NCI-H2107 treated with DMSO at 0.1 percent for 48 hours (cell line): ENCODE measurements at regions not wholly inside any gene's neighbourhood (a gene's known extent, or its start where the extent isn't known, plus 50 kb on each side); places are given as distances from the start of the nearest gene placed in this dataset.

Experiments used
- DNase-seq: peaks from one replicate; lab custom pipeline; 2025; ENCODE audit not compliant: unreplicated experiment; lab: John Stamatoyannopoulos, UW

DNA sequence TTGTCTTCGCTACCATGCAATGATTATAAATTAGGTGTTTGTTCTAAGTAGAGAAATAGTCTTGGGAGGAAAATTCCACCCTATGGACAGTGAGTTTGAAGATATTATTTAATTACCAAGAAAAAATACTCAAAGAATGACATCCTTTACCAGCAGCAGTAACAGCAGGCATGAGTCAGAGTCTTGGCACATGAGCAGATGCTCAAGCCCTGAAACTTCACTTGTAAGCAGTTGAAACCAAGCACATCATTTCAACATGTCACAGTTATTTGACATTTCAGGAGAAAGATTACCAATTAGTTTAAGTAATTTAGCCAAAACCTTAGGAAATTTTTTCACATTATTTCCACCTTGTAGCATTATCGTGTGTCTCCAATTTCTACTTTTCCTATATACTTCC lies 99.2 kb downstream of the C12orf50 start:
- DNase-seq, result no peak

DNA sequence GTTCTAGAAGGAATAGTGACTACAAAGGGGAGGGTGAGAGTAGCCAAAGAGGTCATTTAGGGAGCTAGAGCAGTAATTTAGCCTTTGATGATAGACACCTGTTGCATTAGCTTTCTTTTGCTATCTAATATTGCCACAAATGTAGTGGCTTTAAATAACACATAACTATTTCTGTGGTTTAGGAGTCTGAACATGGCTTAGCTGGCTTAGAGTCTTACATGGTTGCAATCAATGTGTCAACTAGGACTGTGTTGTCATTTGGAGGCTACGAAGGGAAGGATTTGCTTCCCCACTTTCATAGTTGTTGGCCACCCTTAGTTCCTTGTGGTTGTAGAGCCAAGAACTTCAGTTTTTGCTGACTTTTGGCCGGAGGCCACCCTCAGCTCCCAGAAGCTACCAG lies 99.9 kb downstream of the C12orf50 start:
- DNase-seq, result no peak

GRCh38 chr12:87928031-87928430 lies 101.2 kb downstream of the C12orf50 start:
- DNase-seq, result no peak

DNA sequence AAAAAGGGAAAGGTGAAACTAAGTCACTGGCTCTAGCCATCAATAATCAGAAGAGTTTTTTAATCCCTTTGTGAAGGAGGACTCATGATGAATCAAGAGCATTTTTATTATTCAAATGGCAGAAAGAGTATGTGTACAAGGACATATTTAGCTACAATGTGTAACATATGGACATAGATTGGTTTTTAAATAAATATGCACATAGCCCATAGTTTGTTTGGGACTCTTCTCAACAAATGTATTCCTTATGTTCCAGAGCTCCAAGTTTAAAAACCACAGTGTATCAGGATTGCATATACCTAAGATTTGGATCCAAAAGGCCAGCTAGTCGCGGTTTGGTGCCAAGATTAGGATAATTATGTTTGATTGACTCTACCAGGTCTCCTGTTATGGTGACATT lies 104.2 kb downstream of the C12orf50 start:
- no peak for DNase-seq

DNA sequence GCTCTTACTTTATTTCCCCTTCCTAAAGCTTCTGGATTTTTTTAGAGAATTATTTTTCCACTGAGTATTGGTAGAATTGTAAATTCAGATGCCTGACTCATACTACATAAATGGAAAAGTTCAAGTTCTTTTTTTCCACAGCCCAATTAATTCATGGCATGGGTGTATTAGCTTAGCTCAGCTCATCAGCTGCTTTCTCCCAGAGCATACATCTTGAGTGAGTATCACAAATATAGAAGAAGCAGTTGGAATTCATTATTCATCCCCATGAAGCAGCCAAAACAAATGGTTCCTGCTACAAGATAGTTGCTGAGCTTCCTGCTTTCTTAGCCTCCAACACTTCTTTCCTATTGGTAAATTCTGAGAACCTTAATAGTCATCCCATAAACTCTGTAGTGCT lies 105.1 kb downstream of the C12orf50 start:
- DNase-seq, result no peak

- no peak for DNase-seq
These were observed 105.8 kb downstream of the C12orf50 start for GRCh38 chr12:87923361-87923760.

DNA sequence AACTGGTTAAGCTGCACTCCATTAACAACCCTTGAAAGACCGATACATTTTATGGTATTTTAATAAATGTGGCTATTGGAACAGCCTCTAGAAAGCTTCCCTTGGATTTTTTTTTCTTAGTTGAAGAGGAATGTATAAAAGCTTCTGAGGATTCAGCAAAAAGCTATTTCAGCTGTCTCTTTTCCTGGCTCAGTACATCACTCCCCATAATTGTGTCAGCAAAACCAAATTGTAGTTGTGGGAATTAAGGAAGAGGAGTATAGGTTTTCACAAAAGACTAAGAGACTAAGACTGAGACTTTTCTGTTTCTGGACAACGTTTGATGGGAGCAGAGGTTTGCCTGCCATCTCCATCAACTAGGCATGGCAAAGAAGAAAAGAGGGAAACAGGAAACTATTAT lies 106.5 kb downstream of the C12orf50 start:
- no peak for DNase-seq

DNA sequence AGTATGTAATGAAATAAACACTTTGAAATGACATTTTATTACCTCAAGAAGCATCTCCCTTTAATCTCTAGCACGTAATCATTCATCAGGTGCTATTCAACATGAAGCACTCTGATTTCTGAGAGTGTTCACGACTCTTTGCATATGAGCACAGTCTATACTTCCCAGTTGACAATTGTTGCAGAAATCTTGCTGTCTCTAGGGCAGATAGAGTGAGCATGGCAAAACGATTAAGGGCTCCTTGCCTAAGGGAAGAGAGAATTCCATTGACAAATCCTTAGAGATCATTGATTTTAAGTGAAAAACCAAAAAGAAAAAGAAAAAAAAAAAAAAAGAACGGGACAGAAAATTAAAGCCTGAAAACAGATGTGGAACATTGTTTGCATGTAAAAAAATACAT lies 107.6 kb downstream of the C12orf50 start:
- DNase-seq, result no peak

DNA sequence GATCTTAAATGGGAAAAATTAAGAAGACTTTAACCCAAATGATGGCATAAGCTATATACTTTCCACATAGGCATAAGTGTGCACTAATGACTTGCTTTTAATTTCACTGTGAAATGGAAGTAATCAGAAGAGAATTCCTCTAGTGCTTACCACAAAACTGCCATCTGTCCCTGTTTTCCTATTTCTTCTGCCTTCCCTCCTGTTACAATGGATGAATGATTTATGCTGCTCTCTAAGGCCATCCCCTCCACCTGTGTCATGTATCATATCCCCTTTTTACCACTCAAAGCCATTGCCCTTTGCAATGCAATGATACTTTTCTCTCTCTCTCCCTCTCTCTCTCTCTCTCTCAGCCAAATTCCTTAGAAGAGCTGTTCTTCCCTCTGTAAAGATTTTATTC lies 109.1 kb downstream of the C12orf50 start:
- DNase-seq, result no peak

- no peak for DNase-seq
These were observed 127.7 kb downstream of the C12orf50 start for GRCh38 chr12:87901457-87901856.

DNA sequence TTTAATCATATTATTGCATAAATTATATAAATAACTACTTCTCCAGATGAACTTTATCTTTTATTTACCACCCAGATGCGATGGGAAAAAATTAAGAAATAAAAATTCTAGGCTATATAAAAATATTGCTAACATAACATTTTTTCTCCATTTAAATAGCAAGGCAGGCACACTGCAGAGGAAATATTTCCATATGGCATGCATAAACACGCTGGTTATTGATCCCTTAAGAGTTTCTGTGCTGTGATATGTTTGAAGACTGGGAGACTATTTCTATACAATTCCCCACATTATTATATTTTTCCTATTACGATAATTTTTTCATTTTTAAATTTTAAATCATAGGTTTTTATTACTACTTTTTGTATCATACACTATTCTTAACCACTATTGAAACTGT lies 131.5 kb downstream of the C12orf50 start:
- DNase-seq, result no peak

GRCh38 chr12:87883806-87884205 lies 145.4 kb downstream of the C12orf50 start:
- DNase-seq, result no peak

GRCh38 chr12:87879141-87879540 lies 150.1 kb downstream of the C12orf50 start:
- DNase-seq, result no peak

- no peak for DNase-seq
These were observed 158.4 kb downstream of the C12orf50 start for GRCh38 chr12:87870493-87871460.

DNA sequence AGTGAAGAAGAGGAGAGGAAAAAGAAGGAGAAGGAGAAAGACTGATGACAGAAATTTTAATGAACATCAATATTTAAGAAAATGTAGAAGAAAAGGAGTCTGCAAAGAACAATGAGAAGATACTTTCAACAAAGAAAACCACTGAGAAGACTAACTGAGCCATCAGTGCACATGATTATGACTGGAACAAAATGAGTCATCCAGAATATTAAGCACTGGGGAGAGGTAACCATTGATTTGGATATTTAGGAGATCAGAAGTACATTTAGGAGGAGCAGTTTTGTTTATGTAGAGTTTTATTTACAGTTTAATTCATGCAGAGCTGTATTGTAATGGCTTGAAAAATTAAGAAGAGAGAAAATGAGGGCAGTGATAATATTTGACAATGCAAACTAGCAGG lies 159.1 kb downstream of the C12orf50 start:
- DNase-seq, result no peak

GRCh38 chr12:87866578-87867292 lies 162.5 kb downstream of the C12orf50 start:
- DNase-seq, result no peak

GRCh38 chr12:87861791-87862190 lies 167.4 kb downstream of the C12orf50 start:
- no peak for DNase-seq

GRCh38 chr12:87853448-87854003 lies 175.7 kb downstream of the C12orf50 start:
- DNase-seq, result no peak

DNA sequence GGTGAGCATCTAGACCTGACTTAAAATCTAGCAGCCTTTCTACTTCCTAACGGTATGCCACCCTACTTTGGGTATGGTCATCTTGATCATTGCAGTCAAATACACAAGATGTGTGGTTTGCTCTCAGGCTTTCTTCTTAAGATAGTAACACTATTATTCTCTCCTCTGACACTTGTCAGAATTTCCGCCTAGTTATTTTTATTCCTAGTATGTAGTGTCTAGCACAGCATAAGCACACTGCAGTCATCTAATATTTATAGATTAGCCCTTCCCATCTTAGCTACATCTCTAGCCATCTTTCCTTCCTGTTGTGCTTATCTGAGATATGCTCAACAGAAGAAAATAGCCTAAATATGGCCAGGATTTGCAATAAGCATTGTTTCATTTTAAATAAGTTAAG lies 180.1 kb downstream of the C12orf50 start:
- no peak for DNase-seq

DNA sequence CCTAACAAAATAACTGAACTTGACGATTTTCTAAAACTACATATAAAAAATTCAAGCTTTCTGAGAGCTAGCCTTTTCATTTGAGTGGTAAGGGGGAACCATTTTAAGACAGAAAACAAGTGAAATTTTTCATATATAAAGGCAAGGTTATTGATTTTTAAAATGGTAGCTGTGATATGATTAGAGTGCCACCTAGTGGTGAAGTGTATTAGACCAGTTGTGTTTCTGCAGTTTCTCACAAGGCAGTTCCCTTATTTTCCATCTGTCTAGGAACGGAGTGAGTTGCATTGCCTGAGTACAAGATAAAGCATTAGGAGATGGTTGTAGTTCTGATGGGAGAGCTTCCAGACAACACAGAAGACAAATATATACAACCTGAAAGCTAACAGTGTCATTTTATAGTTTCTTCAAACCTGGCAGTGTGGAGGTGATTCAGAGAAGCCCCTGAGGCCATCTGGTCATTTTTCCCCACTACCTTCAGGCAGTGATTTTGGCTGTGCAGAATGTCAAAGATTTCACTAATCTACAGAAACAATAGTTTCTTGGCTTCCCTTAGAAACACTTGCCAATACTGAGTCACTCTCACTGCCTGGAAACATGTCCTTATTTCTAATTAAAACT lies 180.8 kb downstream of the C12orf50 start:
- peak; percentile 60 for DNase-seq

GRCh38 chr12:87847147-87847546 lies 182.1 kb downstream of the C12orf50 start:
- DNase-seq, result no peak
